HepG2 (cell line): ENCODE measurements at regions not wholly inside any gene's neighbourhood (a gene's known extent, or its start where the extent isn't known, plus 50 kb on each side); places are given as distances from the start of the nearest gene placed in this dataset.

Source experiments
- ATAC-seq: fragments of 200-7000 bp; cut with Tn5 transposase; 3 replicates; pipeline ENCODE4 v1.9.1; 2020; ENCODE audit warnings: mild to moderate bottlenecking, moderate library complexity
- BruUV-seq: library from RNA; stranded (reverse); fragments of 400-500 nt; replicated peaks from 2 replicates; lab custom pipeline; 2021; lab: Mats Ljungman, UMichigan
- CTCF ChIA-PET: fragments of 300-600 bp; formaldehyde crosslinking; extraction: SDS; loops from one replicate; lab custom pipeline; 2021; ENCODE audit warnings: low total read pairs, inconsistent platforms, low intra/inter-chr PET ratio; lab: Yijun Ruan, JAX
- POLR2A ChIA-PET: fragments of 350-600 bp; sonication (Branson Sonifier 250); formaldehyde crosslinking; loops from one replicate; lab custom pipeline; 2020; ENCODE audit warnings: antibody characterized with exemption, inconsistent platforms; lab: Yijun Ruan, JAX
- DNase-seq: peaks from one replicate; pipeline ENCODE4 v3.0.0-alpha.2; 2015; ENCODE audit warnings: low spot score
- FAIRE-seq: peaks from 3 replicates; lab custom pipeline; 2011; peaks lifted over from hg19 to GRCh38; lab: Jason Lieb, UNC
- H2AFZ ChIP-seq: one replicate; pipeline ENCODE4 v1.6.1; 2011; ENCODE audit warnings: low read length, inconsistent platforms
- H3K27ac ChIP-seq: fragments of 300-600 bp; 3 replicates; pipeline ENCODE4 v1.8.0; 2011; ENCODE audit warnings: mixed run types, mild to moderate bottlenecking, mixed read lengths, low read length, inconsistent platforms; ENCODE audit not compliant: insufficient read depth; ENCODE audit errors: extremely low read length
- H3K27me3 ChIP-seq, 2 experiments: fragments of 200-600 bp in 1 of 2; 2 replicates in 1 of 2; 3 replicates in 1 of 2; pipeline versions ENCODE4 v1.6.0 to v1.8.0; 2011; ENCODE audit warnings: low read length in 2 of 2, mild to moderate bottlenecking in 2 of 2, moderate library complexity in 2 of 2, inconsistent platforms in 1 of 2; ENCODE audit not compliant: insufficient read depth in 2 of 2, control insufficient read depth in 1 of 2
- H3K36me3 ChIP-seq, 2 experiments: fragments of 200-600 bp in 1 of 2; replicated peaks in 1 of 2; 2 replicates in 1 of 2; 3 replicates in 1 of 2; pipeline versions ENCODE4 v1.5.1 to v1.8.0; 2011; ENCODE audit warnings: low read length in 2 of 2, inconsistent platforms in 1 of 2; ENCODE audit not compliant: insufficient read depth in 2 of 2, control insufficient read depth in 1 of 2
- H3K4me1 ChIP-seq: 2 replicates; pipeline ENCODE4 v1.5.1; 2012; ENCODE audit warnings: low read length, inconsistent platforms; ENCODE audit not compliant: insufficient read depth
- H3K4me2 ChIP-seq: 2 replicates; pipeline ENCODE4 v1.6.0; 2011; ENCODE audit warnings: low read depth, low read length, inconsistent platforms
- H3K4me3 ChIP-seq, 3 experiments: fragments of 200-600 bp in 1 of 3; sonication (generic), shearing (Covaris generic) in 1 of 3; replicated peaks in 1 of 3; 2 replicates each; pipeline ENCODE4 v1.5.1; 2011 to 2016; ENCODE audit warnings: low read length in 3 of 3, inconsistent platforms in 2 of 3, low read depth in 2 of 3, mild to moderate bottlenecking in 2 of 3, control low read depth in 1 of 3, mixed read lengths in 1 of 3; ENCODE audit not compliant: insufficient read depth in 1 of 3
- H3K79me2 ChIP-seq: one replicate; pipeline ENCODE4 v1.6.1; 2011; ENCODE audit warnings: low read length, inconsistent platforms; ENCODE audit not compliant: insufficient read depth
- H3K9ac ChIP-seq: 2 replicates; pipeline ENCODE4 v1.6.0; 2011; ENCODE audit warnings: mild to moderate bottlenecking, low read depth, low read length, inconsistent platforms; ENCODE audit not compliant: insufficient read depth
- H3K9me3 ChIP-seq: 2 replicates; pipeline ENCODE4 v1.5.1; 2012; ENCODE audit warnings: mild to moderate bottlenecking, low read length
- H4K20me1 ChIP-seq: 2 replicates; pipeline ENCODE4 v1.6.0; 2011; ENCODE audit warnings: inconsistent platforms, mild to moderate bottlenecking, low read length, moderate library complexity; ENCODE audit not compliant: insufficient read depth
- CREB3 ChIP-seq: sonication (generic); formaldehyde crosslinking; IDR thresholded peaks from 2 replicates; pipeline ENCODE4 v1.5.0; 2020; ENCODE audit warnings: missing genetic modification reagents
- DNMT3B ChIP-seq: conservative IDR thresholded peaks from 2 replicates; pipeline ENCODE4 v1.6.1; 2016; ENCODE audit warnings: missing biosample characterization, control low read depth
- FOXK1 ChIP-seq: sonication (generic); formaldehyde crosslinking; IDR thresholded peaks from 2 replicates; pipeline ENCODE4 v1.4.0; 2020; ENCODE audit warnings: low read depth, missing genetic modification reagents, borderline replicate concordance
- MEIS2 ChIP-seq: sonication (generic); formaldehyde crosslinking; IDR thresholded peaks from 2 replicates; pipeline ENCODE4 v1.9.0; 2021; ENCODE audit warnings: mild to moderate bottlenecking, missing genetic modification reagents
- PAX8 ChIP-seq: sonication (generic); formaldehyde crosslinking; IDR thresholded peaks from 2 replicates; pipeline ENCODE4 v1.8.0; 2022; ENCODE audit warnings: mild to moderate bottlenecking, missing genetic modification reagents, borderline replicate concordance
- TSC22D2 ChIP-seq: sonication (generic); formaldehyde crosslinking; IDR thresholded peaks from 2 replicates; pipeline ENCODE4 v1.5.1; 2020; ENCODE audit warnings: missing genetic modification reagents, mild to moderate bottlenecking, borderline replicate concordance
- ZNF761 ChIP-seq: sonication (generic); formaldehyde crosslinking; conservative IDR thresholded peaks from 2 replicates; pipeline ENCODE4 v1.4.0; 2020; ENCODE audit warnings: mild to moderate bottlenecking, missing genetic modification reagents
- ZNF772 ChIP-seq: sonication (generic); formaldehyde crosslinking; IDR thresholded peaks from 2 replicates; pipeline ENCODE4 v1.5.0; 2020; ENCODE audit warnings: mild to moderate bottlenecking, missing genetic modification reagents
- ZSCAN20 ChIP-seq: sonication (generic); formaldehyde crosslinking; IDR thresholded peaks from 2 replicates; pipeline ENCODE4 v1.4.0; 2020; ENCODE audit warnings: missing genetic modification reagents, mild to moderate bottlenecking, borderline replicate concordance
- ZSCAN30 ChIP-seq: sonication (generic); formaldehyde crosslinking; IDR thresholded peaks from 2 replicates; pipeline ENCODE4 v1.5.0; 2020; ENCODE audit warnings: mild to moderate bottlenecking, missing genetic modification reagents
- ZSCAN31 ChIP-seq: sonication (generic); formaldehyde crosslinking; IDR thresholded peaks from 2 replicates; pipeline ENCODE4 v1.5.0; 2020; ENCODE audit warnings: low read depth, mild to moderate bottlenecking, missing genetic modification reagents
- WGBS: methylation state at CpG from one replicate; pipeline ENCODE4 v1.1.6; 2017; ENCODE audit warnings: low lambda C conversion rate; 5-methylcytosine and 5-hydroxymethylcytosine counted together
- in situ Hi-C: cut with HindIII; loops from 2 replicates; pipeline ENCODE4 v1.10.0; 2017; ENCODE audit warnings: low pct_unique_long_range_greater_than_20kb; ENCODE audit not compliant: extremely low pct_ligation_motif_present
- intact Hi-C: fragments of 100-400 bp; cut with micrococcal nuclease; formaldehyde crosslinking; loops from one replicate; pipeline ENCODE4 v1.10.0; 2022; ENCODE audit not compliant: unreplicated experiment
- TF ChIP-seq, protein P1 (sequence below): sonication (generic); formaldehyde crosslinking; IDR thresholded peaks from 2 replicates; pipeline ENCODE4 v1.5.1; 2020; ENCODE audit warnings: missing genetic modification reagents, mild to moderate bottlenecking, borderline replicate concordance

- Histone ChIP-seq H3K79me2 (no peaks in the 10 kb centered on the region), H3K9ac (no peak overlapping the region), H3K4me2 (no peak overlapping the region), H2AFZ (no peak overlapping the region), H3K4me1 (peaks cover 11% of the 10 kb centered on the region), H3K9me3 (no peaks in the 10 kb centered on the region), H3K27me3 (no peaks in the 10 kb centered on the region; a peak in 1 of 5 replicates), H3K27ac (no peak overlapping the region), H3K4me3 (no peak overlapping the region), H4K20me1 (no peaks in the 10 kb centered on the region), H3K36me3 (no peaks in the 10 kb centered on the region)
- DNase-seq (peak; percentile 8), FAIRE-seq (no peak), ATAC-seq (peak; percentile 25; the same call in 1 of the 3 replicates)
- TF ChIP-seq ZNF761 (no peak), FOXK1 (CRISPR knock-in tag) (no peak), TSC22D2 (CRISPR knock-in tag) (no peak), MEIS2 (CRISPR knock-in tag) (no peak), ZSCAN30 (no peak), PAX8 (CRISPR knock-in tag) (no peak), DNMT3B (CRISPR knock-in tag) (no peak), ZSCAN31 (CRISPR knock-in tag) (no peak), ZSCAN20 (CRISPR knock-in tag) (no peak), CREB3 (CRISPR knock-in tag) (no peak), ZNF772 (no peak)
- TF ChIP-seq, protein P1, sequence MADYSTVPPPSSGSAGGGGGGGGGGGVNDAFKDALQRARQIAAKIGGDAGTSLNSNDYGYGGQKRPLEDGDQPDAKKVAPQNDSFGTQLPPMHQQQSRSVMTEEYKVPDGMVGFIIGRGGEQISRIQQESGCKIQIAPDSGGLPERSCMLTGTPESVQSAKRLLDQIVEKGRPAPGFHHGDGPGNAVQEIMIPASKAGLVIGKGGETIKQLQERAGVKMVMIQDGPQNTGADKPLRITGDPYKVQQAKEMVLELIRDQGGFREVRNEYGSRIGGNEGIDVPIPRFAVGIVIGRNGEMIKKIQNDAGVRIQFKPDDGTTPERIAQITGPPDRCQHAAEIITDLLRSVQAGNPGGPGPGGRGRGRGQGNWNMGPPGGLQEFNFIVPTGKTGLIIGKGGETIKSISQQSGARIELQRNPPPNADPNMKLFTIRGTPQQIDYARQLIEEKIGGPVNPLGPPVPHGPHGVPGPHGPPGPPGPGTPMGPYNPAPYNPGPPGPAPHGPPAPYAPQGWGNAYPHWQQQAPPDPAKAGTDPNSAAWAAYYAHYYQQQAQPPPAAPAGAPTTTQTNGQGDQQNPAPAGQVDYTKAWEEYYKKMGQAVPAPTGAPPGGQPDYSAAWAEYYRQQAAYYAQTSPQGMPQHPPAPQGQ (CRISPR knock-in tag): no peak
- intact Hi-C loops (no loop called here), in situ Hi-C loops (no loop called here)
- no TSS peak for BruUV-seq
- ChIA-PET POLR2A (no interaction called here), CTCF (no interaction called here)
- 35% methylated on average over 3 of the region's 3 CpGs for WGBS
Measured at GRCh38 chr10:52956461-52956860, 183.9 kb upstream of the MBL2 start.
